GM04503 (cell line): ENCODE measurements at regions not wholly inside any gene's neighbourhood (a gene's known extent, or its start where the extent isn't known, plus 50 kb on each side); places are given as distances from the start of the nearest gene placed in this dataset.

Source experiments
- DNase-seq: peaks from one replicate; pipeline ENCODE4 v3.0.0-alpha.2; 2012; ENCODE audit warnings: low read depth

DNA sequence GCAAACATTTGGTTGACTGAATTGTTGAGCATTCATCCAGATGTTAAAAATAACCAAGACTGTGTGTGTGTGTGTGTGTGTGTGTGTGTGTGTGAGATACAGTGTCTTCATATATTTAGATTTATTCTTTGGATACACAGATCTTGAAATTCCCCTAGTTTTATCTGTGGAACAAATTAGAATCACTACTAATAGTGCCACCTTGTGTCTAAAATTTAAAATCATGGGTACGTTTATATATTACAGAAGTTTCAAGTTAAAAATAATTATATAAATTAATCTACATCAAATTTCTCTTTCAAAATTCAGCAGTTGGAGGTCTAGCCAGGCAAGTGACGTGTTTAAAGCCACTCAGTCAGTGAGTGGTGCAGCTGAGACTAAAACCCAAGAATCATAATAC, 1566.2 kb upstream of the TENM4 start:
- no peak for DNase-seq

DNA sequence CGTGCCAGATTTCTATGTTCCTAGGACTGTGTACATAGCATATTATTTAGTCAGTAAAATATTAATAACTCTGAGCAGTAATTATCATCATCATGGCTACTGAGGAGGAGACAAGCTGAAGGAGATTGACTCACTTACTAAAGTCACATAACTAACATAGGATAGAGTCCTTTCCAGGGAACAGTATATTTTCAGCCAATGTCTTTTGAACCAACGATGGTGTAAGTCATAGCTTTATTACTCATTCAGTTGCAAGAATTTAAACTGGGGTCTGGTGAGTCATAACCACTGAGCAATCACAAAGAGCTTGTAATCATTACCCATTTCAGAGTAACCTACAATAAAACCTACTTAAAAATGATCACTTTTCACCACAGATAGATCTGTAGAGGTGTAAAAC, 1564.8 kb upstream of the TENM4 start:
- peak; percentile 45 for DNase-seq

DNA sequence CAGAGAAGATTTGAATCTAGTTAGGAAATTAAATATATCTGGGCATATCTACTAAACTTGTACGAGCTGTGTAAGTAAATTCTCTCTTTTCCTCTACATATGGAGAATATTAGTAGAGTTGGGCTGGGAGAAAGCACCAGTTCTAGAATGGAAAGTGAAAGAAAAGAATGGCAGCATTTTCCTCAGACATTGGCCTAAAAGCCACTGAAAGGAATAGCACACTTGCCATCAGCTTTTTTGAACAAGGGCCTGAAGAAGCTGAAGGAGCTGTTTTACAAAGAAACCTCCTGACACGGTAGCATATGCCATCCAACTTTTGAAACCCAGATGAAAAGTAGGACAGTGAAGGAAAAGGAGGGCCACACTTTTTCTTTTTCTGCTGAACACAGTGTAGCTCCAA, 1563.7 kb upstream of the TENM4 start:
- no peak for DNase-seq

DNA sequence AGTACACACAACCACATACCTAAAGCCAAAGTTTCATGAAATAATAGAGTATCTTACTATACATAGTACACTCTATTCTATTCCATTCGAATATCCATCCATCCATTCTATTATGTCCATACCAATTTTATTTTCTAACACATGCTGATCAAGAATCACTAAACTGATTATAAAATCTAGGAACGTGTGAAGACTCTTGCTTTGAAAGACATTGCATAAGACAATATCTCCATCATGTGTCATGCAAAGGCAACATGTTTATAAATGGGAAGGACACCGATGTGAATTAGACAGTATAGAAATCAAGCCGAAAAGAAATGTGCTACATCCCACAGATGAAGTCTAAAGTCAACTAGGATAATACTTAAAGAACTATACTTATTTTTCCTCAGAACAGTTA, 1561.5 kb upstream of the TENM4 start:
- no peak for DNase-seq

DNA sequence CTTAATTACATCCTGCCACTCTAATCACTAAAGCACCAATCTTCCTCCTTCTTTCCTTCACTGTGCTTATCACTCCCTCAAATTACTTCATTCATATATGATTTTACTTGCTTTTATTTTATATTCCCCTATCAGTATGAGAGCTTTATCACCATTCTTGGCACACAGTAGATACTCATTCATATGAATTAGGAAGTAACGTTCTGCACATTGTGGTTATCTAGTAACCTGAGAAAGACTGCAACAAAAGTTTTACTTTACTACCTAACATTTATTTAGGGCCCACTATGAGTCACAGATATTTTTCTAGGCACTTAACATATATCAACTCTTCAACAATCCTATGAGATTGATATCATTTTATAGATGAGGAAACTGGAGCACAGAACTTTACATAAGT, 1559.9 kb upstream of the TENM4 start:
- DNase-seq = no peak

DNA sequence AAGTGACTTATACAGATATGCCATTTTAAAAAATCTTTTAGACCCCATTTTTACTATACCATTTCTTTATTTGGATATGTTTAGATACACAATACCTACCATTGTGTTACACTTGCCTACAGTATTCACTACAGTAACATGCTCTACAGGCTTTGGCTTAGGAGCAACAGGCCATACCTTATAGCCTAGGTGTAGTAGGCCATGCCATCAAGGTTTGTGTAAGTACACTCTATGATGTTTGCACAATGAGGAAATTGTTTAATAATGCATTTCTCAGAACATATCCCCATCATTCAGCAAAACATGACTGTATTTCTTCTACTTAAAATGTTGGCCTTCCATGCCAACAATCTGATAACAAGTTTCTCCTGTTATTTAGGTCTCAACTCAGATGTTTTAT, 1559.5 kb upstream of the TENM4 start:
- no peak for DNase-seq

DNA sequence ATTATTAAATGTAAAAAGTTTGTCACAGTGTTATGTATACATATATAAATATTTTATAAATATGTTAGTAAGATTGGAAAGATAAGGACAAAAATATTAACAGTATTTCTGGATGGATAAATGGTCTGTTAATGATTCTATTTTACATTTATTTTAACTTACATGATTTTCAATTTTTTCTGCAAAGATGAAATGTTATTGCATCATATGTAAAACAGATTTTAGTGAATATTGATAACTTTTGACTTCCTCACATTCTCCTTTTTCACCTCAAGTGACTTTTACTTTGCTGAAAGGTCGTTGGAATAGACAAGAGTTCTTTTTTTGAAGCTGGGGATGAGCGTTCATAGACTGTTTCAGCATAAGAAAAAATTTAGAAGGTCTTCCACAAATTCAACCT, 1554.7 kb upstream of the TENM4 start:
- DNase-seq = no peak

DNA sequence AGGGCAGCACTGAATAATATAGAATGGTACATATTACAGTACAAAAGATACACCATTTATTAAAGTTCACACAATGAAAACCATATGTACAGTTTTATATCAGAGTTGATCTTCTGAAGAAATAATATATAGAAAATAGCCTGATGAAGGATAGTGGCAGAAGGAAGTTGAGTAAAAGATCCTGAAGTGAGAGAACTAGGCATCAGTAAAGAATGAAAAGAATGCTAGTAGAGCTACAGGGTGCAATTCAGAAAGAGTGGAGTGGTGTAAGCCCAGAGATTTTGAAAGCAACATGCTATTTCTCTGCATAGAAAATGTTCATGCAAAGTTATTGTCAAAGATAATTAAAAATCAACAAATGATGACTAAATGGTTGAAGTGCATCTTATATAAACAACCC, 1552.7 kb upstream of the TENM4 start:
- no peak for DNase-seq

DNA sequence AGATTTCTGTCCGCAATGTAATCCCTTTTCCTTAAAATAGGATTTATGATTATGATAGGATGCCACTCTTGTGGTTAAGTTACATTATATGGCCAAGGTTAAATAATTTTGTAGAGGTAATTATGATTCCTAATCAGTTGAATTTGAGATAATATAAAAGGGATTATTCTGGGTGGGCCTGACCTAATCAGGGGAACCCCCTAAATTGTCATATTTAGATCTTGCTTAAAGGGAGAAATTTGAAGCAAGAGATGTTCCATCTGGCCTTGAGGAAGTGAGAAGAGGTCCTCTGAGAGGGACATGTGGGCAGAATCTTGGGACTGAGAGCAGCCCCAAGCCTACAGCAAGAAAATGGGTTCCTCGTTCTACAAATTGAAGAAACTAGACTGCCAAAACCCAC, 1550.1 kb upstream of the TENM4 start:
- DNase-seq = no peak

DNA sequence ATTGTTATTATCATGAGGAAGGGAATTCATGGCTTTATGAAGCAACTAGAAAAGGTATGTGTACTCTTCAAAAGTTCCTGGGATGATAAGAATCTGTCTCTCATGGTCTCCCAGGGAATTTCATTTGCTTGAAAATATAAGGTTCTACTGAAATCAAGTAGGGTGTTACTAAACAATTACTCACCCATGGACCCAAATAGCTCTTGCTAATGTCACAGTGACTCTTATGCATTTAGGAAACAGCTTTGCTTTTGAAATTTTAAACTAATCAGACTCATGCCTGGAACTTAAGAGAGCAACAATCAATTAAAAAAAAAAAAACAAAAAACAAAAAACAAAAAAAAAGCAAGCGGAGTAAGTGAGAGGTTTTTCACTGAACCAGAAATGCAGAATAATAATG, 1546.3 kb upstream of the TENM4 start:
- no peak for DNase-seq

DNA sequence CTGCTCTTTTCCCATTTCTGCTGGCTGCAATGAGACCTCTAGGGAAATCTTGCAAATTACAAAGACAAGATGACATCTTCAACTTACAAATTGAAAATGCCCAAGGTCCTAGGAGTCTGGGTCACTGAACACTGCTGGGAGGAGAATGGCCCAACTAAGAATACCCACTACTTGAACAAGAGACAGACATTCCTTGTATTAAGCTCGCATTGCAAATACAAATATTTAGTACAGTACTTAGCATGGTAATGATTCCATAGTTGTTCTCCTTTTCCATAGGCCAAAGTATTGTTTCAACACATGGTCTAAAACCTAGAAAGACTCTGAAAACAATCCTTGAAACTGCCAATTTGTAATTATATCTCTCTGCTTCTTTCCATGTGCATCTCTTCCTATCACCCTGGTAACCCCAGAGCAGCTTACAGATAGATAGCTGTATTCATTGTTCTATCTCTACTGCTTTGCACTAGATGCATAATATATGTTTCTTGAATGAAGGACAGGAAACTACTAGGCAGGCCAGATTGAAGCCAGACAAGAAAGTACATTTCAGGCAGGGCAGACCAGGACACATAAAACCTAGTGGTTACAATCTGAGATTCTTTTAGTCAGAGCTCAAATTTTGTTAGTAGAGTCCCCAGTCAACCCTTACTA, 1545.7 kb upstream of the TENM4 start:
- DNase-seq = no peak

DNA sequence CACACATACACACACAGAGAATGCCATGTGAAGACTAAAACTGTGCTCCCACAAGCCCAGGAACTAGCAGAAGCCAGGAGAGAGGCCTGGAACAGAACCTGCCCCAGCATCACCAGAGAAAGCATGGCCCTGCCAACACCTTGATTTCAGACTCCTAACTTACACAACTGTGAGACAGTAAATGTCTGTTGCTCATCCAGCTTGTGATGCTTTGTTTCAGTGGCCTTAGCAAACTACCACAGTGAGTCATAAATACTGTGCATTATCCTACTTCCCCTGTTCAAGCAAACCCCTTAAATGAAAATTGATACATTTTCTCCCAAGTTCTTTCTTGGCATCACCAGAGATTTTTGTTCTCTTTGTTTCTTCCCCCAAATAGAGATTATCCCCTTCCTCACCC, 1539.4 kb upstream of the TENM4 start:
- no peak for DNase-seq

DNA sequence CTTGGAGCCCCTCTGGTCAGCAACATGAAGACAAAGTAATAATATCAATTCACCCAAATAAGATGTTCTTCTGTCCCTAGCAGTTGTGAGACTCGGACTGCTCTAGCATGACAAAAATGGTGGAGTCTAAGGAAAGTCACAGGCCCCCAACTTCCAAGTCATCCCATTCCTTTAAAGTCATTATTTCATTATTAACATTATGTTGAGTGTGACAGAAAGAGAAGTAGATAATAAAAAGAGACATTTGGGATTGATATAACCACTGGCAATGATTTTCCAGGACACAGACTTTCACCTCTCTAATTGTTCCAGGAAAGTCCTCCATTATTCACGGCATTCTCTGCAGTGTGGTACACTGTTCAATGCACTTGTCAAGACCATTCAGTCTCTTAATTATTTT, 1533.0 kb upstream of the TENM4 start:
- no peak for DNase-seq

DNA sequence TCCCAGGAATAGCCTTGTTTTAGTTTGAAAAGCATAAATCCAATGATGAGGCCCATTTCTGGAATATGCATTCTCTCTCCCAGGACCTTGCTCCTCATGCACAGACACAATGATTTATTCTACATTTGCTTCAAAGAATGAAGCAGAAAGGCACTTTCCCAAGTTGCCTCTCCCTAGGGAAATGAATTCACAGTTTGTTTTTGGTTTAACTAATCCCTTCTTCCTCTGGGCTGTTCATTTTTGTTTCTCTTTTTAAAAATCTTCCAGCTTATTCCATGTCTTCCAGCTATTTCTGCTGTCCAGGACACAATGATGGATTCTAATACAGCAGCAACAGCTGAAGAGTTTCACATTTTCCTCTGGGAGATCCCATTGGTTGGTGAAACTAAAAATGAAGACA, 1529.2 kb upstream of the TENM4 start:
- DNase-seq = peak; percentile 16

DNA sequence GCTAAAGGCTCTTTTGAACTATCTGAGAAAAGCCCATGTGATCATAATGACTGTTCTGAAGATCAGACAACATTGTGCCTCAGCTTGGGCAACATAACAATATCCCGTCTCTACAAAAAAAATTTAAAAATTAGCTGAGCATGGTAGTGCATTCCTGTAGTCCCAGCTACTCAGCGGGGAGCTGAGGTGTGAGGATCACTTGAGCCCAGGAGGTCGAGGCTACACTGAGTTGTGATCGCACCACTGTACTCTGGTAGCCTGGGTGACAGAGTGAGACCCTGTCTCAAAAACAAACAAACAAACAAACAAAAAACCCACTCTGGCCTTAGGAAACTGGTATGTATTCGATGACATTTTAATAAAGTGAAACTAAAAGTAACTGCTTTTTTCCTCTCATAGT, 1526.8 kb upstream of the TENM4 start:
- DNase-seq = no peak

DNA sequence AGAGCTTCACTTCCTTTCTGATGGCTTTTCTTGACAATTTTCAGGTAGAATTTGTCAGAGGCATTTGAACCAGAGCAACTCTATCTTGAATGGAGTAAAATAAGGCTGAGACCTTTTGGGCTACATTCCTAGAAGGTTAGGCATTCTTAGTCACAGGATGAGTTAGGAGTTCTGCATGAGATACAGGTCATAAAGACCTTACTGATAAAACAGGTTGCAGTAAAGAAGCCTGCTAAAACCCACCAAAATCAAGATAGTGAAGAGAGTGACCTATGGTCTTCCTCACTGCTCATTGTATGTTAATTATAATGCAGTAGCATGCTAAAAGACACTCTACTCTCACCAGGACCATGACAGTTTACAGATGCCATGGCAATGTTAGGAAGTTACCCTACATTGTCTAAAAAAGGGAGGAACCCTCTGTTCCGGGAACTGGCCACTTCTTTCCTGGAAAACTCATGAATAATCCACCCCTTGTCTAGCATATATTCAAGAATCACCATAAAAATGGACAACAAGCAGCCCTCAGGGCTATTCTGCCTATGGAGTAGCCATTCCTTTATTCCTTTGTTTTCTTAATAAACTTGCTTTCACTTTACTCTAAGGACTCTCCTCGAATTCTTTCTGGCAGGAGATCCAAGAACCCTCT, 1519.7 kb upstream of the TENM4 start:
- no peak for DNase-seq

DNA sequence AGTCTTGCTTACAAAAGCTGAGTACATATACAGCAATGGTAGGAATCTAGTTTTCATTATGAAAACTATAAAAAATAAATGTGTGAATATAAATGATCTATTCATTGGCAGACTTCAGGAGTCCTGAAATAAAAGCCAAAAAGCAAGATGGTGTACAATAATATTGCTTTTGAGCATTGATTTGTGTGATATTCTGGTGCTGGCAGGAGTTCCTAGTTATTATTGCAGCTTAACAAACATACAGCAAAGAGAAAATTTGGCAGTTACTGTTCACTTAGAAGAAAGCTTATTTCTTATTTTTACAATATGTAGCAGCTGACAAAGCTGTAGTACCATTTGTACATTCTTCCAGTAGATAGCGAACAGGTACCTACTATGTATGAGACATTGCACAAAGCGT, 1518.9 kb upstream of the TENM4 start:
- no peak for DNase-seq

DNA sequence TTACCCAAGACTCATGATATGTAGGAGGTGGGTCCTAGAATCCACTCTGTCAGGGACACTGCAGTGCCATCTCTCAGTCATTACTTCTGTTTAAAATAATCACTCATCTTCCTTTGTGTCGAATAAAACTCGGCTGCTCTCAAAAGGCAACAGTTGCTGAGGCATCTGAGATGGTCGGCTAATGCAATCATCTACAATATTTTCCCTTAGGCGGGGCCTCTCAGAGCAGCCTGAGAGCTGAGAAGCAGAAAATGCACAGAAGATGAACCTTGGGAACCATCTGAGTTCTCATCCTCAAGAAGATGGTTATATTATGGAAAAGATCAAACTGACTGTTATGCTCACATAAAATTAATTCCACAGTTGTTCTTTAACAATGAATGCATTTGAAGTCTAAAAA, 1518.2 kb upstream of the TENM4 start:
- DNase-seq = no peak

DNA sequence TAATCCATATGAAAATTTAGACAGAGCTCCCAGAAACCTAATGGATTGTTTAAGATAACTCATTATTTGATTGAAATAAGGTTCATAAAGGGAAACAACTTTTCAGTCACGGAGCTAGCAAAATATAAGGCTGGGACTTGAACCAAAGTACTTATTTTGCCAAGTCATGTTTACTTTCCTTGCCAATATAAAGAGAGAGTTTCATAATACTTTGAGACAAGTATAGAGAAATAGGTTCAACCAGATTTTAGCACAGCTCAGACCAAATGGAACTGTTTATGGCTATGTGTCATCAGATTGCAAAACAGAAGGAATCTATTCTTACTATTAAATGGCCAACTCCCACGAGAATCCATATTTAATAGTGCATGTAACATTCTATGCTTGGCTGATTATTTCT, 1517.5 kb upstream of the TENM4 start:
- DNase-seq = peak; percentile 63

DNA sequence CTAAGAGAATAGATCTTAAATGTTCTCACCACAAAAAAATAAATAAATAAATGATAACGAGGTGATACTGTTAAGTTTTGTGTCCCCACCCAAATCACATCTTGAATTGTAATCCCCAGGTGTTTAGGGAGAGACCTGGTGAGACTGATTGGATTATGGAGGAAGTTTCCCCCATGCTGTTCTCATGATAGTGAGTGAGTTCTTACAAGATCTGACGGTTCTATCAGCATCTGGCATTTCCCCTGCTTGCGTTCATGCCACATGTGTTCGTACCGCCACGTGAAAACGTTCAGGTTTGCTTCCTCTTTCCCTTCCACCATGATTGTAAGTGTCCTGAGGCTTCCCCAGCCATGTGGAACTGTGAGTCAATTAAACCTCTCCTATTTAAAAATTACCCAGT, 1514.8 kb upstream of the TENM4 start:
- no peak for DNase-seq

DNA sequence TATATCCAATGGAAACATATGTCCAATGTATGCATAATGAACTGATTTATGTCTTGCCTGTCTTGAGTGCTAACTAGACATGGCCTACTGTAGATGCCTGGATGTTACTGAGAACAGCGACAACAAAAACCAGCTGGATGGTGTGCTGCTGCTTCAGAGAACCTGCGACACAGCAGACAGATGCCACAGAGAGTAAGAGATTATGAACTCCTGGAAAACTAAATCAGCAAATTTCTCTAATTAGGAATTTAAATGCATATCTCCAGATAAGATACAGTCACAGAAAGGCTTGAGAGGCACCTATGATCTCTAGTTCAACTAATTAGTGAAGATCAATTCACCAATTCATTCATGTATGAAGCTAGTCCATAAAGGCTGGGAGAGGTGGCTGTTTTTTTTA, 1508.0 kb upstream of the TENM4 start:
- DNase-seq = no peak

DNA sequence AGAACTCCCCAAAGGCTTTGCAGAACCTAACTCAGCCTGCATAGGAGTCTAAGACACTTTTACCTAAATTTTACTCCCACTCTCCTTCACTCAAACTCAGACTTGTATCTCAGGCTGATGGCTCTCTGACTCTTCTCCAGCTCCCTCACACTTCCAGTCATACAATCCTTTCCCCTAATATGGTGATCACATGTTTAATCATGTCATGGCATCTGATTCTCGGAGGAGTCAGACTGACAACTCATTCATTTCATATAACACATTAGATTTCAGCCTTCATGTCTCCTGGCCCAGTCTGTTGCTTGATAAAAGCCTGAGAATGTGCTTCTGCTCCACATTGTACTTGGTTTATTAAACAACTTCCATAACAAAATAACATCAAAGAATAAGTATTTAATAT, 1503.9 kb upstream of the TENM4 start:
- DNase-seq = no peak

DNA sequence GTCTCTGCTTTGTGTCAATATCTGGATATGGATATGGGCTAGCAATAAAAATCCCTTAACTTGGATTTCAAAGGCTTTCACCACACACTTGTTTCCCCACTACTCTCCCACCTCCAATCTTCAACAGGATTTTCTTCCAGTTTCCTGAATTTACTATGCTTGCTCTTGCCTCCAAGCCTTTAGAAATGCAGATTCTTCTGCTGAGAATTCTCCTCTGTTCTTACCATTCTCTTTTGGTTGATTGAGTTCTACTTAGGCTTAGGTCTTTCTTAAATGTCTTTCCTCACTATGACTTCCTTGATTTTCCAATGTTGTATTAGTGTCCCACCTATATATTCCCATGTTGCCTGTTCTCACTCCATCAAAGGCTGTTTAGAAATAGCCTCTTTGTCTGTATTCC, 1502.4 kb upstream of the TENM4 start:
- DNase-seq = no peak

DNA sequence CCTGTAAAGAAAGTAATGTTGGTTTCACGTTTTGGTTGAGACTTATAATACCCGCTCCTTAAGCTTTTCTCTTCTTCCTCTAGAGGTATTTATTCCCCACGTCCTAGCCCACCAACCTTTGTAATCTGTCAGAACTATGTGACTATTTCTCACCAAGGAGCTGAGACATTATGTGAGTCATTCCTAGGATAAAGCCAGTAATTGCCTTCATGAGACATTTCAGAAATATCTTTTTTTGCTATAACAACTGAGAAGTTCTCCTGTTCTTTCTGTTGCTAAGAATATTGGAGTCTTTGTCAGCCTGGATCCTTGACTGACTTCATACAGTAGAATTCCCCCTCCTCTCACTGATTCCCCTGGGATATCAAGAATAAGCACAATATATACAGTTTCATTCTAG, 1497.0 kb upstream of the TENM4 start:
- DNase-seq = no peak
